Activated CD8-positive, alpha-beta memory T cell treated with anti-CD3 and anti-CD28 coated beads, Interleukin-2, amount 50 U/mL, for 4 hours (primary cell): ENCODE measurements at regions not wholly inside any gene's neighbourhood (a gene's known extent, or its start where the extent isn't known, plus 50 kb on each side); places are given as distances from the start of the nearest gene placed in this dataset.

Experiments
- DNase-seq: peaks from one replicate; pipeline ENCODE4 v3.0.0-alpha.2; 2020

DNA sequence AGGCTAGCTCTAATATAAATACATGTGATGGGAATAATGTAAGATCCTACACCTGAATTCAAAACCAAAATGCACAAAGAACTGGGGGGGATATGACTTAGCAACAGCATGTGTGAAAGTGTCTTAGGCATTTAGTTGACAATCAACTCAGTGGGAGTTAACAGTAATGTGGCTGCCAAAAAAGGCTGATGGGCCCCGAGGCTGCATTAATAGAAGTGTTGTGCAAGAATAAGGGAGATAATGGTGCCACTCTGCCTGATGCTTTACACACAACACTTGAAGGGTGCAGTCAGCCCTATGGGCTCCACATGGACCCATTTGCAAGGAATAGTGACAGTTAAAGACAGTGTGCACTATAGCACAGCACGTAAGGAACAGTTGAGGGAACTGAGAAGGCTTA, 649.4 kb upstream of the ZEB2 start:
- no peak for DNase-seq

DNA sequence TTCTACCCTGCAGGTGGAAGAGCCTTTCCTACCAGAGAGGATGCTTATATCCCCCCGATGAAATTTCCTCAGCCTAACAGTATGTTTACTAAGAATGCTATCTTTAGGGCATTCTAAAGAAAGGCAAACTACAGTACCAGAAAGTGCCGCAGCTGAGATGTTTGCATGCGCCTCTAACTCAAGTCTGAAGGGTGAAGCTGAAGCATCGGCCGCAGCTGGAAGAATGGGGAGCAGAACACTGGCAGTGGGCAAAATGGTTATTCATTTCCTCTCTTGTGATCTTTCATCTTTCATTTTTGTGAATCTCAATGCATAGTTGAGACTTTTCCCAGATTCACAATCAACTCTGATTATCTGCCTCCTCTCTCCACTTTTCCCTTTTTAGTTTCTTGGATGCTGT, 648.2 kb upstream of the ZEB2 start:
- DNase-seq: no peak

DNA sequence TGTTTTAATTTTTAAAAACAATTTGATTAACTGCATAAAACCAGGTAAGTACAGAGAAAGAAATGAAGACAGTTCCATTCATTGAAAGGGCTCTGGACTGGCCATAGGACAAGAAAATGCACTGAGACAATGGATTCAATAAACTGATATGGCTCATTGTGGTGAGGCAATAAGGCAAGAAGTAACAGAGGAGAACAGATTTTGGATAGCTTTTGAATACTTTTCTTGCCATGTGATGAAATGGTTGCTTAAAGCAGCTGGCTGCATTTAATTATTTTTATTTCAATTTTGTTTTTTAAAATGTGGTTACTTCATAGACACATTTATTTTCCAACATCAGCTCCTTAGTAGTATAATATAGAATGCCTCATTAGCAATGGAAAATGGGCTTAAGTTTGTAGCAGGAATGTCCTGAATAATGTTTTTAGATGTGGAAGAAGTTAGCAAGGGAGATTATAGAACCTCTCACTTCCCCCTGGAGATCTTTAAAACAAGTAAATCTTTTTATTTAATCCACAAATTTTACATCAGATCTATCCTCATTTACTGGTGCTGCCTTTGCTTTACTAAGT, 646.9 kb upstream of the ZEB2 start:
- DNase-seq: no peak

DNA sequence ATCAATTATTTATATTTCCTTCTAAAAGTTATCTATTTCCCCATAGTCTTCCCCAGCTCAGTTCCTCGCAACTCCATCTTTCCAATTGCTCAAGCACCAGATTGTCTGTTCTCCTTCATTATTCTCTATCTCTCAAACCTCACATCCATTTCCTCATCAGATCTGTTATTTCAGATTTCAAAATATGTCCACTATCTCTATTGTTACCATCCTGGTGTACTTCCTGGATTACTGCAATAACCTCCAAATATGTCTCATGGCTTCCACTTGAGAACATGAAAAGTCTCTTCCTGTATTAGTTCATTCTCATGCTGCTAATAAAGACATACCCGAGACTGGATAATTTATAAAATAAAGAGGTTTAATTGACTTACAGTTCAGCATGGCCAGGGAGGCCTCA, 641.7 kb upstream of the ZEB2 start:
- DNase-seq: no peak

DNA sequence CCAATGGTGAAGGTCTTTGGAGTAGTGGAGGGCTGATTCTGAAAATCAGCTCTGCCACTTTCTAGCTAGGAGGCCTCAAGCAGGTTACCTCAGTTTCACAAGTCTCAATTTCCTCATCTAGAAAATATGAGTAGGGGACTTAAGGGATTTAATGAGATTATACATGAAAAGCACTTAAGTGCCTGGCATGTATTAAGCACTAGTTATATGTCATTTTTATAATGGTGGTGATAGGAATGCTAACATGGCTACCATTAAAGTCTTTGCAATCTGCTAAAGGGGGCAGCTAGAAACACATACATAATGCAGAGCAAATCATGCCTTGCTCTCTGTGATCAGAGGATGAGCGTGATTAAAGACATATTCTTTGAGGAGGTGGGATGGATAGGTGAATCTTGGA, 640.9 kb upstream of the ZEB2 start:
- DNase-seq: no peak

DNA sequence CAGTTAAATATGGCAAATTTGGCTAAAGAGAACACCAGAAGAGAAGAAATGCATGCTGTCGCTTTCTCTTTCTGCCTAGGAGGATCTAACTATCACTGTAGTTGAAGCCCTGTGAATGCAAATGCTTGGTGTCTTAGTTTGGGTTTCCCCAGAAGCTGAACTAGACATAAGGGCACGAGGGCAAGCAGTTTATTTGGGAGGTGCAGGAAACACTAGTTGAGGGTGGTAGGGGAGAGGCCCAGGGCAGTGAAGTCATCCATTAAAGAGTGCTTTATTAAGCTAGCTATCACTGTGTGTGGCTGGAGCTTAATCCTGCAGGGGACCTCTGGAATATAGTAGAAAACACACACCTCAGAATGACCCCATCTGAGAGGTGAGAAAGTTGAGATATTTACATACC, 639.8 kb upstream of the ZEB2 start:
- DNase-seq: no peak

DNA sequence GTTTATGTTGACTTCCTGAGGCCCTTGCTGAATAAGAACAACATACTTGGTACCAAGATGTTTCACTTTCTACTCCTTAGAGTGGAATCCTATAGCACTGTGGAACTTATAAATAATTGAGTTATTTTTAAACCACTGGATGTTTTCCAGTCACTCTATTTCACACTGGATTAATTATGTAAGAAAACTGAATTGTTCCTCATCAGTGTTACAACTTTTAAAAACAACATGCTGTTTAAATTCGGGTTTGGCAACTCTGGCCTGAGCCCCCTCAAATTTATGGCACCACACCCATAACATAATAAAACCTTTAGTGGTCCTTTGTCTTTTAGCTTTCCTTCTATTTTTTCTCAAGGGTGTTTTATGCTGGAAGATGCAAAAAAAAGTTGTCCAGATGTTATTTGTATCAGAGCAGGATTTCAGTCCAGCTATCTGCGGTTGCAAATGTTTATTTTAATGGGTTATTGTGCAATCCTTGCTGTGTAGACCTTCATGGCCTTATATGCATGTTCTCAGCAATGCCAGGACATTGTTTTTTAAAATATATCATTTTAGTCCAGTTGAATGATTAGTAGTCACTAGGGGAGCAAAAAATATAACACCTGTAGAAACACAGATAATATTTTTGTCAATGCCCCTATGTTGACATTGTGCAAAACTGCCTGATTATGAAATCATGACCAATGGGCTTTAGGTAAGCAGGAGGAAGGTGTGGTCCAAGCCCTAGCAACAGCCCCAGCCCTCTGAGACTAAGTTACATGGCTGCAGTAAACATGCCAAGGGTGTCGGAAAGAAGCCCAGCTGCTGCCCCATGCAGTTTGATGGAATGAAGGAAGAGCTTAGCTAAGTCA, 638.0 kb upstream of the ZEB2 start:
- DNase-seq: no peak

DNA sequence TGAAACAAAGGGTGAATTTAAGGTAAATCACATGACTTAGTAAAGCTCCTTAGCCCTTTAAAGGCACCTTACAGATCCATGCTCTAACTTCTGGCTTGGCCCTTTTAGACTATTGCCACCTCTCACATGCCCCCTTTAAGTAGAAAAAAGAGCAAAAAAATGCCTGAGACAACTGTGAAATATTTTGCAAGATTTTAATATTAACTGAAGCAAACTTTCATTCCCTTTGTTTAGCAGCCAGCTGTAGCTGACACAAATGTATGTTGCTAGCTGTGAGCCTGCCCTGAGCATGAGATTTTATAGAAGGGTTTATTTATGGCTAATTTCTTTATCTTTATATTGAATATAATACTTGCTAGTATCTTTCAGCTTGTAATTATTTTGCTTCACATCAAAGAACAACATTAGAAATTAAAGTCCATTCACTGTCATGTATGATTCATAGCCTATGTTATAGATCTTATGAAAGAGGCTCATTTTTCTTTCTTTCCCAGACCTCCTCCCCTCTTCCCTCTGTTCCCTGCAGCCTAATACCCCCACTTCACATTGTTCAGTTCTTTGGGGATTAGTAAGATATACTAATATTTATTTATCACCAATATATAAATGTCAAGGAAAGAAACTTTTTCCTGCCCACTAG, 637.2 kb upstream of the ZEB2 start:
- DNase-seq: no peak

DNA sequence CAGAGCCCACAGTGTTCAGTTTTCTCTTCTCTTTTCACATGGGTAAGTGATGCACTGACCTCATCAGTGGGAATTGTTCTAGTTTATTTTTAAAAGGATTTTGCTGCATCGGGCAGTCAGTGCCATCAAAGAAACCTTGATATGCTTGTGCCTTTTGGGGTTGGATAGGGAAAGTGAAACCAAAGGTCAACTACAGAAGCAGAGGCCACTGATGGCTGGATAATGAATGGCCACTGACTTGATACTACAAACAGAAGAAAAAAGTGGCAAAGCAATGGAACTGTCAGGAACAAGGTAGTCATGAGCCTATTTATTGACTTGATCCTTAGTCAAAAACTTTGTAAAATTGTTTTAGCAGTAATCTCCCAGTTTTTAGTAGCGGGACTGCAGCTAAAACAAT, 636.3 kb upstream of the ZEB2 start:
- no peak for DNase-seq

DNA sequence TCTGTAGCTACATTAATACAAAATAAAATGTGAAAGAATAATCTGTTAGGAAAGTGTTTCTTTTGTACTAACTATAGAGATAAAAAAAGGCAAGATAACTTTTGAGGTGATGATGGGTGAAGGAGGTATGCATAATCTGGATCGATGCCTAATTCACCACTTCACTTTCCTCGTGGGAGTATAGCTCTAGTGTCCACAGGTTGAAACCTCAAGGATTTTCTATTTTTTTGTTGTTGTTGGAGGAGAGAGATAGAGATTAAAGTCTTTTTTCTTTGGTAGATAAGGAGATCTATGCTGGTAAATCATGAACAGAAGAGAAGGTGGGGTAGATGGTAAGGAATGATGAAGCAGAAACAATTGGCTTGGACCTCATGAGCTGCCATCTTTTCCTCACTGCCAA, 635.3 kb upstream of the ZEB2 start:
- DNase-seq: no peak

DNA sequence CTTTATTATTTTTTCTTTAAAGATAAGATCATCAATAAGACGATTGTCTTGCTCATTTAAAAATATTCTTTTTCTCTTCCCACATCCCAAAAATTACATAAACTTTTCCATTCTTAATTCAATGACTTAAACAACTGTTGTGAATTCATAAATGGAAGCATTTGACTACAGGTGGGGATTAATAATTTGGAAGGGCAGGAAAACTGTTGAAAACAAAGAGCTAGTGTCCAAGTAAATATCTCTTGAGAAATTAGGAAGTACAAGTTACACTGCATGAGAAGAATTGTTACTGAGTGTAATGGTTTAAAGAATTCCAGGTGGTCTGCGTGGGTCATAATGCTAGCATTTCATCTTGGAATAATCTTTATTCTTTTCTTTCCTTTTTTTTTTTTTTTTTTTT, 634.8 kb upstream of the ZEB2 start:
- no peak for DNase-seq

DNA sequence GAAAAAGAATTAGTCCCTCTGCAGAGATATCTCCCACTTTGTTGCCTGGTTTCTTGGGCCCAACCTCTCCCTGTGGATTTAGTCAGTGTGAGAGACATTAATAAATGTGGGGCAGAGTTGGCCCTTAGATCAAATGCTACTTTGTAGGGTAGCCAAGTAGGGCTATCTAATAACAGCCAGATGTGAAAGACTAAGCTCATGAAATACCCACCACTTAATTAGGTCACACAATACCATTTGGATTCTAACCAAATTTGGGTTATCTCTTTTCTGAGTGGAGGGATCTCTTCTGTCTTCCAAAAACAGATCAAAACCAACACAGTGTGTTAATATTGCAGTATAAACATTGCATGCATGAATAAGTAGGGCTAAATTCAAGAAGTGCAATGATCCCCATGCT, 626.8 kb upstream of the ZEB2 start:
- DNase-seq: no peak

DNA sequence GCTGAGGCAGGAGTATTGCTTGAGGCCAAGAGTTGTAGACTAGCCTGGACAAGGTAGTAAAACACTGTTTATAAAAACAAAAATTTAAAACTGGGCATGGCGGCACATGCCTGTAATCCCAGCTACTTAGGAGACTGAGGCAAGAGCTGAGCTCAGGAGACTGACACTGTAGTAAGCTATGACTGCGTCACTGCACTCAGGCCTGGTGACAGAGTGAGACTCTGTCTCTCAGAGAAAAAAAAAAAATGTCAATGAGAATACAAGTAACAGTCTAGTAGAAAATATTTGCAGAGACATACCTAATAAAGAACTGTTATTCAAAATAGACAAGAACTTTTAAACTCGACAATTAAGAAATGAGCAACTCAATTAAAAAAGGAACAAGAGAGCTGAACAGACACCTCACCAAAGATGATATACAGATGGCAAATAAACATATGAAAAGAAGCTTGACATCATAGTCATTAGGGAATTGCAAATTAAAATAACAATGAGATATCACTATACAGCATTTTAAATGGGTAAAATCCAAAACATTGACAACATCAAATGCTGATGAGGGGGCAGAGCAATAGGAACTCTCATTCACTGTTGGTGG, 624.3 kb upstream of the ZEB2 start:
- DNase-seq: no peak

DNA sequence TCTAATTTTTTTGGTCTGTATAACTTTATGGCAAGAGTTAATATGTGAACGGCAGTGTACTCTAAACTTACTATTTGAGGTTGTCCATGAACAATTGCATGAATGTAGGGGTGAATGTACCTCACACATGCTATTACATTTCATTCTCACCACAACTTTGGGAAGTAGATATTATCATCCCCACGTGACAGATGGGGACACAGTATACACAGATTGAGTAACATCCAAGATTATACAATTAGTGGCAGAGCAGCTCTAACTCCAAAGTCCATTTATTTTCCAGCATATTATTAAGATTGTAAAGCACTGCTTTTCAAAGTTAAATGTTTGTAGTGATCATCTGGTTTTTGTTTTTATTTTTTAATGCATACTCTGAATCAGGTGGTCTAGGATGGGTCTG, 622.1 kb upstream of the ZEB2 start:
- no peak for DNase-seq

DNA sequence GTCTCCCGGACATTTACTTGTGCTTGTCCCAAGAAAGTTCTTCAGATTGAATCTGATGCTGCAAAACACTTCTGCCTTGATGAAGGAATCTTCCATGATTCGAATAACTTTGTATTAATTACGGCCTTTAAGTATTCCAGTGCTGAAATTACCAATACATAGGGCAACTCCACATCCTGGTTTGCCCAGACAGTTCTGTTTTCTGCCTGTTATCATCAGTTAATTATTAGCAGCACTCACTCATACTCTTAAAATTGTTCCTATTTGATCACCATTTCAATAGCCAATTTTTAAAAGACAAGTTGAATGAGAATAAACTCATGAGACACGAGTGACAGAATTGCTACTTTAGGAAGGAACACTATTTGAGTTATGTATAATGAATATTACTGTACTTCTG, 620.7 kb upstream of the ZEB2 start:
- no peak for DNase-seq

DNA sequence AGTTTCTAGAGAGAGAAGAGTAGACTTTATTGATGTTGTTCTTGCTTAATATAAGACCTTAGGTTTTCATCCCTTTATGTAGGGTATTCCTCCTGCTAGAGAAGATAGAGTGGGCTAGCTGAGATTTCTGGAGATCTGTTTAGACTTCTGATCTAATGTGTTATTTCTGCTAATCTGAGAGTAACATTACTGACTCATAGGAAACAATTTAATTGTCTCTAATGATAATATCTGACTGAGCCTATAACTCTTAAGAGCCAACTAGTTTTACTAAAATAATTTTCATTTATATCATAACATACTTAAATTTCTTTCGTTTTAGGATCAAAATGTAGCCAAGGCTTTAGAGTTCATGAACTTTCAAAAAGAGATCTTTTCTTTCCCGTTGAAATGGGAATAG, 618.7 kb upstream of the ZEB2 start:
- no peak for DNase-seq

DNA sequence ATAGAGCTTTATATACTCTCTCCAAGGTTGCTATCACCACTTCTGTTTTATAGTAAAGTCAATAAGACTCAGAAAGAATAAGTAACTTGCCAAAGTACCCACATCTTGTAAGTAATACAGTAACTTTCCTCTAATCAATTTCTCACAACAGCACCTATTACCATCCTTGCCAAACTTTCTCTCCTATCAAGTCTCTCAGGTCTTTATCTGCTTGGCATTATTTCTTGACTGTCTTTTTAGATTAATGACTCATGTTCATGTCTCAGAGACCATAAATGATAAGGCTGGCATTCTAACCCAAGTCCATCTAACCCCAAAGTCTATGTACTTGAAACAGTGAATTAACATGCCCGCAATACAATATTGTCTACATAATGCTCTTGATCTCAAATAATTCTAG, 618.0 kb upstream of the ZEB2 start:
- no peak for DNase-seq

DNA sequence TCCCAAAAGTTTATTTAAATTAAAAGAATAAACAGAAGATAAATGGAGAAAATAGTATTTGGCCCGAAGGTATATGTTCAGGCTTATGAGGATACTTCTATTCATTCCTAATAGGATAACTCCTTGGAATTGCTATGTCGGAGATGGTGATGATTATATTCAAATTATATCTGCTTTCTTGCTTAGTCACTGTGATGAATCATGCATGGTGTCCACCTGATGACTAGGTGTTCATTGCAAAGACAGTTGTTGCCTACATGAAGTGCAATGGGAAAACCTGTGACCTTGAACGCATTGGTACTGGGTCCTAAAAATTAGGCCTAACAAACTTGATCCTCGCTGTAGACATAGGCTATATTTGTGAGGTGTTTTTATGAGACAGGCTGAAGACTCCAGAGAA, 617.3 kb upstream of the ZEB2 start:
- DNase-seq: no peak

DNA sequence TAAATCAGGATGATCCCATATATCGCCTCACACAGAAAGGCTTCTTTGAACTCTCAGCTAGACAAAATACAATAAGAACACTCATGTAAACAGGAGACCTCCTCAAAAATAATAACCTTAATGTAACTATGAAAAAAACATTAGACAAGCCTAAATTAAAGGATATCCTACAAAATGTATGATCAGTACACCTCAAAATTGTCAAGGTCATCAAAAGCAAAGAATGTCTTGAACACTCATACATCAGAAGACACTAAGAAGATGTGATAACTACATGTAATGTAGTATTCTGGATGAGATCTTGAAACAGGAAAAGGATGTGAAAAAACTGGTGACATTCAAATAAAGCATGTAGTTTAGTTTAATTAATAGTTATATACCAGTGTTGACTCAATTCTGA, 616.8 kb upstream of the ZEB2 start:
- DNase-seq: no peak

DNA sequence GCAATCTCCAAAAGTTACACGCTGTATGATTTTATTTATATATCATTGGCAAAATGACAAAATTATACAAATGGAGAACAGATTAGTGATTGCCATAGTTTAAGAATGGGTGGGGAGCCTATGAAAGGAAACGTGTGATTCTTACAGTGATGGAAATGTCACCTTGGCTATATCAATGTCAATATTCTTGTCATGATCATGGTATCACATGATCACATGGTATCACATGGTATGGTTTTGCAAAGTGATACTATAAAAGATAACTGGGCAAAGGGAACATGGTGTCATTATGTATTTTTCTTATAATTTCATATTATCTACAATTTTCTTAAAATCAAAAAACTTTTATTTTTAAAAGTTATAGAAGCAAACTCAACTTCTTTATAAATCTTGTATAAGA, 606.2 kb upstream of the ZEB2 start:
- no peak for DNase-seq

DNA sequence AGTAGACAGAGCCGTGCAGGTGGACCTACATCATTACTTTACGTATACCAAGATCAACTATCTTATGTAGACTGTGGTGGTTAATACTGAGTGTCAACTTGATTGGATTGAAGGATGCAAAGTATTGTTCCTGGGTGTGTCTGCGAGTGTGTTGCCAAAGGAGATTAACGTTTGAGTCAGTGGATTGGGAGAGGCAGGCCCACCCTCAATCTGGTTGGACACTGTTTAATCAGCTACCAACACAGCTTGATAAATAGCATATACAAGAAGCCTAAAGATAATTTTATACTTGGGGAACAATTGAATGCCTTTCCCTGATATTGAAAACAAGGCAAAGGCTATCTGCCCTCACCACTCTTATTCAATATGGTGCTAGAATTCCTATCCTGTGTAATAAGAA, 604.2 kb upstream of the ZEB2 start:
- no peak for DNase-seq

DNA sequence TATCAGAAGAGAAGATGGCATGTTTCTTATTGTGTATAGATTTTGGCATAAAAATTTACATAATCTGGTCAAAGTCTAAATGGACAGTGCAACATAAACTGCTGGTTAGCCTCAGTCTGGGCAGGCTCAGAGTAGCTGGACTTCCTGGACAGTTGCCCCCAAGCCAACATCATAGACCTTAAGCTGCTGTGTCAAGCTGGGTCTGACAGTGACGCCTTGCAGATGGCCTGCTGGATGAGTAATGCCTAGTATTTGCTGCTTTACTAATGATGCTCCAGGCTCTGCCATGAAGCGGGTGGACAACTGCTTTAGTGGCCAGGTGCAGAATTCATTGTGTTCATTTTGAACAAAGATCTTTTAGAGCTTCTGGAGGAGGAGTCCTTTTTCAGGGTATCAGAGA, 603.7 kb upstream of the ZEB2 start:
- DNase-seq: no peak

DNA sequence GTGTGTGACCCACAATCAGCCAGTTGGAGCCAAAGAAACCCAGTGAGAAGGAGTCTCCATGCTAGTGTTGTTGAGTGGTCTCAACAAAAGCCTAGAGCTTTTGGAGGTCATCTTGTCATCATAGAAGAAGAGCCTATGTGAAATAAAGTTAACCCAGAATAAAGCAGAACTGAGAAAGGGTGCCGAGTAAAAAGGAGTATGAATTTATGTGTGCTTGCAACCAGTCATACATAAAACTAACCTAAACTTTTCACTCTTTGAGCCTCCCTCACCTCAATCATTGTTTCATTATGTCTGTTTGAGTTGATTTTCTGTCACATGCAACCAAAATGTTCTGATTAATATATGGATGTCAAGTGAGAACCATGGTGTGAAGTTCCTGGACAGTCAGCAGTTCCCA, 599.3 kb upstream of the ZEB2 start:
- no peak for DNase-seq
